B cell (primary cell): ENCODE measurements at regions not wholly inside any gene's neighbourhood (a gene's known extent, or its start where the extent isn't known, plus 50 kb on each side); places are given as distances from the start of the nearest gene placed in this dataset.

ENCODE experiments used
- EZH2 ChIP-seq: IDR thresholded peaks from 2 replicates; pipeline ENCODE4 v1.6.1; 2012; ENCODE audit warnings: borderline replicate concordance, low read depth, mild to moderate bottlenecking, moderate library complexity, low read length; ENCODE audit not compliant: insufficient read depth, poor library complexity, severe bottlenecking
- TF ChIP-seq, protein P1 (sequence below): fragments of 200-600 bp; IDR thresholded peaks from one replicate; pipeline ENCODE4 v1.8.0; 2022; ENCODE audit warnings: antibody characterized with exemption, mild to moderate bottlenecking

DNA sequence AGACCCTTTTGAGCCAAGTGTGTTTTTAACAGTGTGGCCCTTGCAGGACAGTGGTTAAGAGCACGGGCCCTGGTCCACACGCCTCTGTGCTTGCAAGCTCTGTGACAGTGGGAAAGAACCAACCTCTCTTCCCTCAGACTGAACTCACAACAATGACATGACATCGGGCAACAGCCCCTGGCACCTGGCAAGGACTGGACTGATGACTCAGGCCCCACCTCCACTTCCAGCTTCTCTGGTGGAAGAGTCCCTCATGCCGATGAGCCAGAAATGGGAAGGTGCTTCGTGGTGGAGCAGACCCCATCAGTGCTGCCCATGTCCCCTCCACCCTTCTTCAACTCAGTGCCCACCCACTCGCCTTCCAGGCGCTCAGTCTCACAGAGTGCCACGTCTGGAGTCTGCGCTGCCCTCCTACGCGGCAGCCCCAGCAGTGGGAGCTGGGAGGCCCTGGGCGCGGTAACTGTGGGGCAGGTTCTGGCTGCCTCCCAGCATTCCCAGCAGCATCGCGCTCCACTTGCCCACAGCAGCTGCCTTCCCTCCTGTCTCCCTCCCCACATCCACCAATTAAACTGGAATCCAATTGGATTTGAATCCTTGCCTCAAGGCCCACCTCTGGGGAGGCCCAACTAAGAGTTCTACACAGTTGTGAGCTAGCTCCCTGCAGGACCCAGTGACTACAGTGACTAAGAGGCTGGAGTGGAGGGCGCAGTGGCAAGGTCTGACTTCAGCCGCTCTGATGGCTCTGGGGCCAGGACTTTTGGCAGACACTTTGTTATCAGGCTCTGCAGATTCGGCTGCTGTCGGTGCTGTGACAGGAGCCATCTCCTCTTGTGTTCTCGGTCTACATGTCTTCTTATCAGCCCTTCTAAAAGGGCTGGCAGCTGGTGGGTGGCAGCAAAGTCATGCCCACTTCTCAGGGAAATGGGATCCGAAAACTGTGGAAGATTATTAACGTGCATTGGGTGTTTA is 156.8 kb upstream of the MLN start:
- TF ChIP-seq, protein P1, sequence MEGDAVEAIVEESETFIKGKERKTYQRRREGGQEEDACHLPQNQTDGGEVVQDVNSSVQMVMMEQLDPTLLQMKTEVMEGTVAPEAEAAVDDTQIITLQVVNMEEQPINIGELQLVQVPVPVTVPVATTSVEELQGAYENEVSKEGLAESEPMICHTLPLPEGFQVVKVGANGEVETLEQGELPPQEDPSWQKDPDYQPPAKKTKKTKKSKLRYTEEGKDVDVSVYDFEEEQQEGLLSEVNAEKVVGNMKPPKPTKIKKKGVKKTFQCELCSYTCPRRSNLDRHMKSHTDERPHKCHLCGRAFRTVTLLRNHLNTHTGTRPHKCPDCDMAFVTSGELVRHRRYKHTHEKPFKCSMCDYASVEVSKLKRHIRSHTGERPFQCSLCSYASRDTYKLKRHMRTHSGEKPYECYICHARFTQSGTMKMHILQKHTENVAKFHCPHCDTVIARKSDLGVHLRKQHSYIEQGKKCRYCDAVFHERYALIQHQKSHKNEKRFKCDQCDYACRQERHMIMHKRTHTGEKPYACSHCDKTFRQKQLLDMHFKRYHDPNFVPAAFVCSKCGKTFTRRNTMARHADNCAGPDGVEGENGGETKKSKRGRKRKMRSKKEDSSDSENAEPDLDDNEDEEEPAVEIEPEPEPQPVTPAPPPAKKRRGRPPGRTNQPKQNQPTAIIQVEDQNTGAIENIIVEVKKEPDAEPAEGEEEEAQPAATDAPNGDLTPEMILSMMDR = no peak
- no peak for TF ChIP-seq EZH2
